ENCODE measurements at regions not wholly inside any gene's neighbourhood (a gene's known extent, or its start where the extent isn't known, plus 50 kb on each side); places are given as distances from the start of the nearest gene placed in this dataset.
A peak's percentile ranks its signal among the peaks of the same experiment; 100 is the strongest.

DNA sequence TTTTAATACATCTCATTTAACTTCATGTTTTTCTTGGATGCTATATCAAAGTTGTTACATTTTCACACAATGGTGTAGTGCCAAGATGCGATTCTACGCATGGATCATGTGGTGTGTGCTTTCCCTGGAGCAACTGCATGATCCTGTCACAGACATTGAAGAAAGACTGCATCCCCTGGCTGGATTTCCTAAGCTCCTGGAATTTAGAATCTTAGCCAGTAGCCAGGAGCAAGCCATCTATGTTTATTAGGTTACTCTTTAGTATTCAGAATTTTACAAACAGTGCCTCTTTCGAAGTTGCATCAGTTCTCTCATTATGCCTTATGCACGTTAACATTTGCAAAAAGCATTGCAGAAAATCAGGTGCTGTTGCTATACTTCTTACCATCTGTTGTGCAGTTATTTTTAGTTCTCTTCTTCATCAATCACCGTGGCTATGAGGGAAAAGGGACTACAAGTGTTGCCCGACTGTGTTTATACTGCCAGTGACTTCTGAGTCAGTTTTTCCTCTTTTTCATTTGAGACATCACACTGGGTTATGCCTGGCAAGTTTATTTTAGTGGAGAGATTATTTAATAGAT, 584.2 kb downstream of the BCKDHB start:
- POLR2A ChIA-PET = no interaction called here
- no peaks in the 10 kb centered on the region for H3K9me3 ChIP-seq
- H3K27ac ChIP-seq = no peak overlapping the region
- no peak overlapping the region for H3K4me3 ChIP-seq
- TF ChIP-seq, protein P1, sequence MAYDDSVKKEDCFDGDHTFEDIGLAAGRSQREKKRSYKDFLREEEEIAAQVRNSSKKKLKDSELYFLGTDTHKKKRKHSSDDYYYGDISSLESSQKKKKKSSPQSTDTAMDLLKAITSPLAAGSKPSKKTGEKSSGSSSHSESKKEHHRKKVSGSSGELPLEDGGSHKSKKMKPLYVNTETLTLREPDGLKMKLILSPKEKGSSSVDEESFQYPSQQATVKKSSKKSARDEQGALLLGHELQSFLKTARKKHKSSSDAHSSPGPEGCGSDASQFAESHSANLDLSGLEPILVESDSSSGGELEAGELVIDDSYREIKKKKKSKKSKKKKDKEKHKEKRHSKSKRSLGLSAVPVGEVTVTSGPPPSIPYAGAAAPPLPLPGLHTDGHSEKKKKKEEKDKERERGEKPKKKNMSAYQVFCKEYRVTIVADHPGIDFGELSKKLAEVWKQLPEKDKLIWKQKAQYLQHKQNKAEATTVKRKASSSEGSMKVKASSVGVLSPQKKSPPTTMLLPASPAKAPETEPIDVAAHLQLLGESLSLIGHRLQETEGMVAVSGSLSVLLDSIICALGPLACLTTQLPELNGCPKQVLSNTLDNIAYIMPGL (CRISPR knock-in tag; IDR thresholded peaks at IDR 0.05; ENCODE audit: borderline replicate concordance) = no peak
- no peak for TF ChIP-seq JUNB (IDR thresholded peaks at IDR 0.05)
- WGBS (ENCODE audit: missing lambda C conversion rate) = 38% methylated on average over 6 of the region's 6 CpGs
- ATAC-seq = no peak
- no peaks in the 10 kb centered on the region for H3K4me1 ChIP-seq
- CTCF ChIA-PET = no interaction called here
- no peak for FAIRE-seq
- H3K4me2 ChIP-seq = no peak overlapping the region
- no peak for DNase-seq (ENCODE audit: low read depth in 1 of 2, low spot score in 1 of 2)

DNA sequence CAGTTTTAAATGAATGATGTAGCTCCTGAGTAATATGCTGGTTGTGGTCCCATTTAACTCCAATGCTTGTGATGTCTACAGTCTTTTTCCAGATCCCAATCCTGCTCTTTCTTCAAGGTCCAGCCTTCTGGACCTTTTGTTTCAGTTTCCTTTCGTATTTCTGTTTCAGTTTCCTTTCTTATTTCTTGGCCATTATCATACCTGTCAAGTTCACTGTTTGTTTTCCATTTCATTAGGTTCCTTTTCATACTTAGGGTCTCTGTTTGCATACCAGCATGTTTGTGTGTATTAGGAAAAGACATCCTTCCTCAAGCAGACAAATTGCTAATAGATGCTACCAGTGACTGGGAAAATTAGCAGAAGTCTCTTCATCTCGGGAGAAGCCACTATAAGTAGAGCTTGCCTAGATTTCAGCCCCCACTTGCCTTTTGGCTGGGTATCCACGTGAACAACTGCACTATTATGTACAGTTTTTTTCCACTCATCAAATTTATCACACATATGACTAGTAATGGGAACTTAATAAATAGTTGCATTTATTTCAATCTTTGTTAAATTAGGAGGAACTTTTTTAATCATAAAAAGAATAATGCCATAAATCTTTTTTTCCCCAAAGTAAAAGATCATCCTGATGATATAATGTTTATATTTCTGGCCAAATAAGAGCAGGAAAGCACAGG, 583.4 kb downstream of the BCKDHB start:
- Histone ChIP-seq H3K9me3 (no peaks in the 10 kb centered on the region), H3K4me3 (no peak overlapping the region), H3K4me2 (no peak overlapping the region), H3K27ac (no peak overlapping the region), H3K4me1 (no peaks in the 10 kb centered on the region)
- DNase-seq (ENCODE audit: low read depth in 1 of 2, low spot score in 1 of 2) = no peak
- CTCF ChIA-PET = no interaction called here
- WGBS (ENCODE audit: missing lambda C conversion rate) = 24% methylated on average over 3 of the region's 3 CpGs
- no peak for ATAC-seq
- no peak for FAIRE-seq
- TF ChIP-seq CHD2 (IDR thresholded peaks at IDR 0.05; ENCODE audit: low read length, partially characterized antibody) (no peak), EHF (CRISPR knock-in tag; IDR thresholded peaks at IDR 0.05) (no peak), PHF8 (IDR thresholded peaks at IDR 0.05; ENCODE audit: borderline replicate concordance, low read depth) (no peak), TP53 (CRISPR knock-in tag; IDR thresholded peaks at IDR 0.05) (no peak), SREBF2 (IDR thresholded peaks at IDR 0.05) (no peak), ESRRA (IDR thresholded peaks at IDR 0.05; ENCODE audit: borderline replicate concordance, low read length) (no peak), FOXS1 (CRISPR knock-in tag; IDR thresholded peaks at IDR 0.05) (no peak), HOXA7 (CRISPR knock-in tag; IDR thresholded peaks at IDR 0.05) (no peak), HEYL (CRISPR knock-in tag; IDR thresholded peaks at IDR 0.05) (no peak), MAZ (IDR thresholded peaks at IDR 0.05; ENCODE audit: borderline replicate concordance, low read depth, low read length) (no peak), NR3C1 (IDR thresholded peaks at IDR 0.05) (no peak), EHMT2 (IDR thresholded peaks at IDR 0.05; ENCODE audit: low read depth) (no peak), TFCP2L1 (CRISPR knock-in tag; IDR thresholded peaks at IDR 0.05) (no peak)
- POLR2A ChIA-PET = no interaction called here

DNA sequence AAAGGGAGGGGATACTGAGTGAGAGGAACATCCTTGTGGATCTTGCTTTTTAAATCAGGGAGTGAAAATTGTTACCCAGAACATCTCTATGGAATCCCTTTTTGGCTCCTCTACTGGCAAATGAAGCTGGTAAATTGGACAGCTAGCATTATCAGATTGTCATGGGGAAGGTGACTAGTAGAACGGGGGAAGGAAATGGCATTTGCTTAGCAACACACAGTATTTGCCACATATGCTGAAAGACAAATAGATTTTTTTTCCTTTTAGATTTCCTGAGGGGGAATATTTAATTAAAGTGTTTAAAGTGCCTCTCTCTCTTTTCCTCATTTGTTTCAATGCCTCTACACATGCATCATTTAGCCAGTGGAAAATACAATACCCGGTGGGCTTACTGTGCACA, 573.5 kb downstream of the BCKDHB start:
- WGBS (ENCODE audit: missing lambda C conversion rate) = 38% methylated on average over 2 of the region's 2 CpGs
- Histone ChIP-seq H3K27ac (no peak overlapping the region), H3K4me3 (no peak overlapping the region), H3K4me2 (no peak overlapping the region), H3K4me1 (no peaks in the 10 kb centered on the region), H3K9me3 (no peaks in the 10 kb centered on the region)
- ATAC-seq (no peak), DNase-seq (ENCODE audit: low read depth in 1 of 2, low spot score in 1 of 2) (no peak), FAIRE-seq (no peak)
- TF ChIP-seq BHLHE40 (IDR thresholded peaks at IDR 0.05; ENCODE audit: low read depth, low read length) (no peak), ZNF302 (CRISPR knock-in tag; IDR thresholded peaks at IDR 0.05) (no peak), PHF8 (IDR thresholded peaks at IDR 0.05; ENCODE audit: borderline replicate concordance, low read depth) (no peak), EHMT2 (IDR thresholded peaks at IDR 0.05; ENCODE audit: low read depth) (no peak)
- ChIA-PET POLR2A (no interaction called here), CTCF (no interaction called here)

DNA sequence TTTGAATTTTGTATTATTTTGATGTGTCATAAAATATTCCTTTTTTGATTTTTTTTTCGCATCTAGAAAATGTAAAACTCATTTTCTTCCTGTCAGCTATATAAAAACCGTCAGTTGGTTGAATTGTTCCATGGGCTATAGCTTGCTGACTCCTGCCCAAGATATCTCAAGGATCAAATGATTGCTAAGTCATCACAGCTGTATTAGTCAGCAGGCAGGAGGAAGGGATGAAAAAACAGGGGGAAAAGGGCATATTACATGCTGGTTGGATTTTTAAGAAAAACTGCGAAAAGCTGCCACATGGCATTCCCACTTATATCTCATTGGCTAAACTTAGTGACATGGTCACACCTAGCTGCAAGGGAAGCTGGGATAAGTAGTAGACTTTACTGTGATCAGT, 569.9 kb downstream of the BCKDHB start:
- POLR2A ChIA-PET = no interaction called here
- DNase-seq (ENCODE audit: low read depth in 1 of 2, low spot score in 1 of 2) (no peak), FAIRE-seq (no peak), ATAC-seq (no peak)
- Histone ChIP-seq H3K27ac (no peak overlapping the region), H3K9me3 (no peaks in the 10 kb centered on the region), H3K4me2 (no peak overlapping the region), H3K4me3 (no peak overlapping the region), H3K4me1 (no peaks in the 10 kb centered on the region)
- TF ChIP-seq RCOR1 (IDR thresholded peaks at IDR 0.05; ENCODE audit: low read depth, low read length) = no peak
- TF ChIP-seq KDM1A (IDR thresholded peaks at IDR 0.05; ENCODE audit: low read depth) = peak; percentile 42; the same call in 1 of the 2 replicates
- CTCF ChIA-PET = no interaction called here
- WGBS (ENCODE audit: missing lambda C conversion rate) = 44% methylated on average over 3 of the region's 3 CpGs
